Activated T-helper 1 cell treated with anti-CD3 and anti-CD28 coated beads, Interleukin-12 subunit alpha, Interleukin-12 subunit beta, Interleukin-2, Interleukin-4 antibody, amounts not matched to agents 30 ng/mL and 10 ng/mL and 1 ng/mL, durations not matched to agents 14 hours and 24 hours and 36 hours (primary cell): ENCODE measurements at regions not wholly inside any gene's neighbourhood (a gene's known extent, or its start where the extent isn't known, plus 50 kb on each side); places are given as distances from the start of the nearest gene placed in this dataset.

Experiments used
- DNase-seq: peaks from one replicate; pipeline ENCODE4 v3.0.0; 2021; ENCODE audit warnings: low spot score
- H3K27ac Mint-ChIP-seq: one replicate; pipeline ENCODE4 v1.8.0; 2021; ENCODE audit warnings: mild to moderate bottlenecking, mixed read lengths
- H3K27me3 Mint-ChIP-seq: one replicate; pipeline ENCODE4 v1.8.0; 2022; ENCODE audit warnings: mild to moderate bottlenecking, moderate library complexity, mixed read lengths; ENCODE audit not compliant: insufficient read depth
- H3K36me3 Mint-ChIP-seq: one replicate; pipeline ENCODE4 v1.8.0; 2021; ENCODE audit warnings: low read depth, mixed read lengths
- H3K4me1 Mint-ChIP-seq: one replicate; pipeline ENCODE4 v1.8.0; 2021; ENCODE audit warnings: low read depth, mixed read lengths
- H3K4me3 Mint-ChIP-seq: one replicate; pipeline ENCODE4 v1.8.0; 2021; ENCODE audit warnings: mild to moderate bottlenecking, moderate library complexity, mixed read lengths
- H3K9me3 Mint-ChIP-seq: one replicate; pipeline ENCODE4 v1.8.0; 2021; ENCODE audit warnings: mixed read lengths
- intact Hi-C: fragments of 100-400 bp; cut with micrococcal nuclease; formaldehyde crosslinking; loops from one replicate; pipeline ENCODE4 v1.15.1; 2024

DNA sequence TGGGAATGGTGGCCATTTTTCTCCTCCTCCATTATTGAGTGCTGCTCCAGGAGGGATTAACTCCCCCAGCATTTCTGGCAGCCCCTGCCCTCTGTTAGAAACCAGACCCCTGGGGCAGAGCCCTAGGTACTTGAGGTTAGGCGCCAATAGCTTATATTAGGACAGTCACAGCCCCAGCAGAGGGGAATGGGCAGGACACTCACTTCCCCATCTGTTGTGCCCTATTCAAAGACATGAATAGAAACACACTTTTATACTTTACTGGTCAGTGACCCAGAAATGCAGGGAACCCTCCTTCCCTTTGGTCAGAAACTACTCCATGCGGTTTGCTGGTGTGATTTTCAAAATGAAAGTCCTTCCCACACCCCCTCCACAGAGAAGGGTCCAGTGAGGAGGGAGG, 267.7 kb downstream of the PTBP2 start:
- intact Hi-C loops, result no loop called here
- Mint-ChIP-seq H3K36me3 (no peaks in the 10 kb centered on the region), H3K27ac (no peak overlapping the region), H3K9me3 (no peaks in the 10 kb centered on the region), H3K4me3 (no peak overlapping the region), H3K27me3 (peaks cover 2% of the 10 kb centered on the region), H3K4me1 (no peaks in the 10 kb centered on the region)
- DNase-seq, result no peak

DNA sequence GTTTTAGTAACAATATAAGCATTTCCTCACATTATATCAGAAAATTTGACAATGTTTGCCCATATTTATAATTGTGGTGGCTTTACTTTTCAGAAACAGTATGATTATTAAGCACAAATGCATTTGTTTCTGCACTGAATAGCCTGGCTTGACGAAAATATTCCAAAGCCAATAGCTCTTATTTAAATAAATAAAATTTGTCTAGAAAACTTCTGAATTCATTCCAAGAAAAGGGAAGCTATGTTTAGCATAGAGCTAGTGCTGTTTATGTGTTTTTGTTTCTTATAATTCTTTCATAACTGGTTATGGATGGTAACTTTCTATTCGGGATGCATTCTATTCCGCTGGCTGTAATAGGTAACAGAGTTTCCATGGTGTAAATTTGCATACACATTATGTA, 268.6 kb downstream of the PTBP2 start:
- Mint-ChIP-seq H3K27ac (no peak overlapping the region), H3K4me1 (no peaks in the 10 kb centered on the region), H3K36me3 (no peaks in the 10 kb centered on the region), H3K9me3 (no peaks in the 10 kb centered on the region), H3K4me3 (no peak overlapping the region), H3K27me3 (no peaks in the 10 kb centered on the region)
- DNase-seq, result no peak
- intact Hi-C loops, result no loop called here

DNA sequence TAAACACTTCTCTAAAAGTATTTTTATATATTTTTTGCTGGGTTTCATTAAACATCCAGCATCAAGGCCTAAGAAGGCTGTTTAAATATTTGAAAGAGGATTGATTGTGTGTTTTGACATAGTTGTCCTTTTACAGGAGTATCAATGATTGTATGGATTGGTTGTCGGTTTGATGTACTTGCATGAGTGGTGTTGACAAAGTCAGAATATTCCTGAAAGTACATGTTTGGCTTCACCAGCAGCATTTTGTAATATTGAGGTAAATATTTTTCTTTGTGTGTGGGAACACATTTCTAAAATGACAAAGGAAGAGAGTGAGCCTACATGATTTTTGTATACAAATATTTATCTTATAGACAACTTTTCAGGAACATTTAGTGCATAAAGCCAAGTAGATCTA, 269.7 kb downstream of the PTBP2 start:
- Mint-ChIP-seq H3K36me3 (no peaks in the 10 kb centered on the region), H3K27me3 (no peaks in the 10 kb centered on the region), H3K27ac (no peak overlapping the region), H3K9me3 (no peaks in the 10 kb centered on the region), H3K4me1 (no peaks in the 10 kb centered on the region), H3K4me3 (no peak overlapping the region)
- DNase-seq, result no peak
- intact Hi-C loops, result no loop called here

DNA sequence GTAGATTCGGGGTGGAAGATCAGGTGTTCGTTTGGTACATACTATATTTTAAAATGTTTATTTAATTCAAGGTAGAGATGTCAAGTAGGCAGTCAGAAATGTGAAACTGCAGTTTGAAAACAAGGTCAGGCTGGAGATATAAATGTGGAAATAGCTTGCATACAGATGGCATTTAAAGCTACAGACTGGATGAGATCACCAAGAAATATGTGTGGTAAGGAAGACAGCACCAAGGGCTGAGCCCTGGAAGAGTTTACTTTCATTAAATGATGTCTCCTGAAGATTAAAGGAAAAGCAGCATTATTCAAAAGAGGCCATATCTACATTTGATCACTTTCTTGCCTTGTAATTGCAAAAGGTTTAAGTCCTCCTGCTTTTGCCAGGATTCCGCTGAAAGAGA, 271.3 kb downstream of the PTBP2 start:
- Mint-ChIP-seq H3K27ac (no peak overlapping the region), H3K4me3 (no peak overlapping the region)

DNA sequence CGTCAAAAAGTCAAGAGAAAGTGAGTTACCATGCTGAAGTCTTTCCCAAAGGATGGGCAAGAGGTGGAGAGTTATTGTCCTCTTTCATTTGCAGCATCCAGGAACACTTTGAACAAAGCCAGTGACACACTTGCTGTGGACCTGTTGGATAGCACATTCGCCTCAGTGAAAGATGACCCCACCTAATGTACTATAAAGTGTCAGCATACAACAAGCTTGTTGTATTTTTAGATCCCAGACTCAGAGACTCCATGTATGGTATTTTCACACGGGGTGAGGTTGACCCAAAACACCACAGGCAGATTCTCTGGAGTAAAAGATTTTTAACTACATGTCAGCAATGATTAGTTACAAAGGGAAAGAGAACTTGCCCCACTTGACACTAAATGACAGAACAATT, 273.8 kb downstream of the PTBP2 start:
- Mint-ChIP-seq H3K9me3 (no peaks in the 10 kb centered on the region), H3K27ac (no peak overlapping the region), H3K4me3 (no peak overlapping the region), H3K4me1 (no peaks in the 10 kb centered on the region), H3K27me3 (peaks cover 6% of the 10 kb centered on the region), H3K36me3 (no peaks in the 10 kb centered on the region)
- intact Hi-C loops, result no loop called here
- no peak for DNase-seq

More for the DNA sequence above, 271.3 kb downstream of the PTBP2 start:
- Mint-ChIP-seq H3K36me3 (no peaks in the 10 kb centered on the region), H3K27me3 (no peaks in the 10 kb centered on the region), H3K9me3 (no peaks in the 10 kb centered on the region), H3K4me1 (no peaks in the 10 kb centered on the region)
- DNase-seq, result no peak
- intact Hi-C loops, result no loop called here

DNA sequence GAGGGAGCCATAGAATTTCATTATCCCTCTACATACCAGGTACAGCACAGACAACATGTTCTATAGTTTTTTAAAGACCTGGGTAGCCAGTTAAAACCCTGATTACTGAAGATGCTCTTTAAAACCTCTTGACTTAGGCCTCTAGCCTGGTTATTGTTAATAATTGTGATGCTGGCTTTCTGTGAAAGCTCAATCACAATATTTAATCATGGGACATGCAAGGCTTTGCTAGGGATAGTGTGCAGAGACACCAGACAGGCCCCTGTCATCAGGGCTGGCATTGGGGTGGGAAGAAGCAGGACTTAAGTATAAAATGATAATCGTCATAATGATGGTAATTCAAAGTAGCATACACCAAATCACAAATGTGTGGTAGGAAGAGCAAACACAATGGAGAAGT, 274.4 kb downstream of the PTBP2 start:
- H3K27ac Mint-ChIP-seq, result no peak overlapping the region
- no peaks in the 10 kb centered on the region for H3K9me3 Mint-ChIP-seq
- no peak for DNase-seq
- intact Hi-C loops, result no loop called here
- no peak overlapping the region for H3K4me3 Mint-ChIP-seq
- H3K27me3 Mint-ChIP-seq, result peaks cover 6% of the 10 kb centered on the region
- H3K36me3 Mint-ChIP-seq, result no peaks in the 10 kb centered on the region
- no peaks in the 10 kb centered on the region for H3K4me1 Mint-ChIP-seq

DNA sequence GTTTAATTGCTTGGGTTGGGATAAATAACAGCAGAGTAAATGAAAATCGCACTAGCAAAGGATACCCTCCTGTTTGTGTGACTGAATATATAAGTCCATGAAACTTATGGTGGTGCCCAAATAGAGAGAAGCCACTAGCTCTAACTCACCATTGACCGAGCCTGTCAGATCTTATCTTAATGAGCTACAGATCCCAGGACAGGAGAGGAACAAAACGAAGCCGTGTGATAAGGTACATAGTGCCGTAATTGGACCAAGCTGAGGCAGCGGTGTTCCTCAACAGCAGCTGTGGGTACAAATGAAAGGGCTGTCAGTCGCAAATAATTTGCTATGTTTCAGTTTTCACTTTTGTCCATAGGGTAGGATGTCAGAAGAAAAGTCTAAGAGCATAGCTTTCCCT, 276.1 kb downstream of the PTBP2 start:
- no peak for DNase-seq
- Mint-ChIP-seq H3K4me3 (no peak overlapping the region), H3K36me3 (no peaks in the 10 kb centered on the region), H3K27me3 (peaks cover 6% of the 10 kb centered on the region), H3K9me3 (no peaks in the 10 kb centered on the region), H3K4me1 (no peaks in the 10 kb centered on the region), H3K27ac (no peak overlapping the region)
- intact Hi-C loops, result no loop called here

DNA sequence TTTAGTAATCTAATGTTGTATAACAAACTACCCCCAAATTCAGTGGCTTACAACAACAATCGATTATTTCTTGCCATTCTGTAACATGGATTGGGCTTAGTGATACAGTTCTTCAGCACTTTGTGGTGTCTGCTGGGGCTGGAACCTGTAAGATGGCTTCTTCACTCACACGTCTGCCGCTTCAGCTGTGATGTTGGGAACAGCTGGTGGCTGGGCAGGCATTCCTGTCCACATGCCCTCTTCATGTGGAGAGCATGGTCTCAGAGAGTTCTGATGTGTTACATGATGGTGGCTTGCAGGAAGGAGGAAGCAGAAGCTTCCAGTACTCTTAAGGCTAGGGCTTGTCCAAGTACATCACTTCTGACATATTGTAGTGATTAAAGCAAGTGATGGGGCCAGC, 276.9 kb downstream of the PTBP2 start:
- DNase-seq, result no peak
- intact Hi-C loops, result no loop called here
- Mint-ChIP-seq H3K4me3 (no peak overlapping the region), H3K9me3 (no peaks in the 10 kb centered on the region), H3K36me3 (no peaks in the 10 kb centered on the region), H3K27me3 (peaks cover 6% of the 10 kb centered on the region), H3K4me1 (no peaks in the 10 kb centered on the region), H3K27ac (no peak overlapping the region)

DNA sequence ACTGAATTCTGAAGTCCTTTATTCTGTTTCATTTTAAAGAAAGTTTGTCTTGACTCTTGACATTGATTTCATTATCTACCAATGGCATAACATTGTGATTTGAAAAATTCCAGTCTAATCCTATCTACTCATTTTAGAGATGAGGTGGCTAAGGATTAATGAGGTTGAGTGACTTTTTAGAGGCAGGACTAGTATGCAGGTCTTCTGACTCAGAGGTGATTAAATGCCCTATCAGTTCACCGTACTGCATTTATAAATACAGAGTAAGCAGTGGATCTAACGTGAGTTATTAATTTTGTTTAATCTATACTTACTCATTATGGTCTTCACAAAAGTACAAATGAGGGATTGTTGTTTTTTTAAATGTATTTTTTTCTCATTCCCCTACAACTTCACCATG, 277.6 kb downstream of the PTBP2 start:
- Mint-ChIP-seq H3K27ac (no peak overlapping the region), H3K4me3 (no peak overlapping the region), H3K36me3 (no peaks in the 10 kb centered on the region), H3K27me3 (peaks cover 6% of the 10 kb centered on the region), H3K9me3 (no peaks in the 10 kb centered on the region), H3K4me1 (no peaks in the 10 kb centered on the region)
- intact Hi-C loops, result no loop called here
- DNase-seq, result no peak

DNA sequence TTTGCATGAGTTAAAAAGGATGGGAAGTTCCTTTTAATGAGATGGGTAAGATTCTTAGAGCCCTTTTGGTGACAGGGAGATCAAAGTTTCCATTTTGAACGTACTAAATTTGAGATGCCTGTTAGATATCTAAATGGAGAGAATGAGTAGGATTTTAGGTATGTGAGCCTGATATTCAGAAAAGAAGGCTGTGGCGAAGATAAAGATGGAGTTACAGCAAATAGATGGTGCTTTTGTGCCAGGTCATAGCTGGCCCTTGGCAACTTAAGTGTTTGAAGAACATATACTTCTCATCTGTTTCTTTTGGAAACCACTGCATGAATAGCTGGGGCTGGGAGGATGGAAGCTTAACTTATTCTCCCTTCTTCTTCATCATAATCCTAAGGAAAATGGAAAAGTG, 282.5 kb downstream of the PTBP2 start:
- Mint-ChIP-seq H3K4me3 (no peak overlapping the region), H3K27ac (no peak overlapping the region), H3K27me3 (peaks cover 2% of the 10 kb centered on the region), H3K4me1 (no peaks in the 10 kb centered on the region), H3K36me3 (no peaks in the 10 kb centered on the region), H3K9me3 (no peaks in the 10 kb centered on the region)
- intact Hi-C loops, result no loop called here
- DNase-seq, result no peak

DNA sequence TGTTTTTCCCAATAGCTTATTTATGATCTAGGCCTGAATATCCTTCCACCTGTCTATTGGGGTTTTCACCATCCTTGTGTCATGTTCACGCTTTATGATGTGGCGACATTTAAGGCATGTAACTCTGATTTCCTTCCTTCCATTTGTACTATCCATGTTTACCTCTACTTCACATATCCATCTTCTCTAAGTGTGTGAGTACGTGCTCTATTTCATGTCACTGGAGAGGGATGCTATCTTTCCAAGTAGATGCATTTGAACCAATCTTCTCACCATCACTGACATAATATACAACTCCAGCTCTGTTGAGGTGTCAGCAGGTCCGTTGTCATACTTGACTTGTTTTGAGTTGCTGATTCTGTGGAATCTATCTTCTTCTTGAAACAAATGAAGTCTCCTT, 283.2 kb downstream of the PTBP2 start:
- no peaks in the 10 kb centered on the region for H3K9me3 Mint-ChIP-seq
- DNase-seq, result no peak
- no peak overlapping the region for H3K4me3 Mint-ChIP-seq
- H3K4me1 Mint-ChIP-seq, result no peaks in the 10 kb centered on the region
- no peak overlapping the region for H3K27ac Mint-ChIP-seq
- intact Hi-C loops, result no loop called here
- H3K36me3 Mint-ChIP-seq, result no peaks in the 10 kb centered on the region
- no peaks in the 10 kb centered on the region for H3K27me3 Mint-ChIP-seq

DNA sequence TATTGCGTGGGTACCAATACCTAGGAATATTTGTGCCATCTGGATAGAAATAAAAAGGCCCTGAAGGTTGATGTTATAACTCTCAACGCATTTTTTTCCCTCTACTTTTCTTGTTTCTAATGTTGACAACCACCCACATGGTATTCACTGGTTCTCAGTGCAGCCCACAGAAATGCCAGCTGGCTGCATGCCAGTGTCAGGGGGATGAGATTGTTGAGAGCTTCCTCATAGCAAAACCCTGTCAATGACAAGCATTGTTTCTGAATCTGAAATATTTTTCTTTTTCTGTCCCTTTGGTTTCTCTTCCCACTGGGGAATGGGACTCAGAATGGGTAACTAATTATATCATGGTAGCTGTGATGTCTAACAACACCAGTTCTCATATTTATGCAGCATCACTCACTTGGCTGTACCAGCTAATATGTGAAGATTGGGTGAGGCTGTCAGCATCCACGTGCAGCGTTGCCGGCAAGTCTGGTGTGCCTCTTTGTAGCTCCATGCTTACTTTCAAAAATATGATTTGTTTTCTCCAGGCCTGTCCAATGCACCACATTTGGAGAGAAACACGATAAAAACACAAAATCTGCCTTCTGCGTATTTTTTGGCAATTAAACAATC, 284.6 kb downstream of the PTBP2 start:
- Mint-ChIP-seq H3K27ac (no peak overlapping the region), H3K27me3 (no peaks in the 10 kb centered on the region), H3K9me3 (no peaks in the 10 kb centered on the region), H3K4me3 (no peak overlapping the region), H3K36me3 (no peaks in the 10 kb centered on the region), H3K4me1 (no peaks in the 10 kb centered on the region)
- intact Hi-C loops, result no loop called here
- no peak for DNase-seq

DNA sequence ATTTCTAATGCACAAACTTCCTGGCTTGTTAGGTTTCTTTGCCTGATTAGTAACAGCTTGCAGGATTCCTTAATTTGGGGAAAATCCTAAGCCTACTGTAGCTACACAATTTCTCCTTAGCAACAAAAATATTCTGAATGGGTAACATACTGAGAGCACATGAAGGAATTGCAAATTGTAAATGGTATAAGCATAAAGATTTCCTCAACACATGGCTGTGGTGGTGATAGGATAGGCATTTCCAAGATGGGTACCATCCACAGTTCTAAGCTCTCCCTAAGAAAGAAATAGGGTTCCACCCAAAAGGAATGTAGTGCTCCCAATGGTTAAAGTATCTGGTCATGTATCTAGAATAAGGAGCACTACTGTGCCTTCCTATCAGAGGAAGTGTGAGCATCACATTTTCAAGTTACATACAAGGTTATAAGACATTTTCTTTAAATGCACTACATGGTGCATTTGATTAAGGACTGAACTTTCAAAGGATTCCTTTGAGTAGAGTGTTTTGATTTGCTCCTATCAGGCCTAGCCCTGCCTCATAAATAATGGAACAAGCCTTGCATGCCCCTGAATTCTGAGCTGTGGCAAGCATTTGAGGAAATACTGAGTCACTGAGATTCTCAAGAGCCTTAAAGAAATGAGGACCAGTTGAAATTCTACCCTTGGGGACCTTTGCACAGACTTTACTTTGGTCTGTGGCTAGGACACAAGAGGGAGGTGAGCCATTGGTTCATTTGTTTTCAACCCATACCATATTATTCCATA, 286.4 kb downstream of the PTBP2 start:
- Mint-ChIP-seq H3K9me3 (no peaks in the 10 kb centered on the region), H3K4me1 (no peaks in the 10 kb centered on the region), H3K27ac (no peak overlapping the region), H3K4me3 (no peak overlapping the region), H3K27me3 (no peaks in the 10 kb centered on the region), H3K36me3 (no peaks in the 10 kb centered on the region)
- no peak for DNase-seq
- intact Hi-C loops, result no loop called here
